Uterus (tissue), 2 donors: ENCODE measurements at regions not wholly inside any gene's neighbourhood (a gene's known extent, or its start where the extent isn't known, plus 50 kb on each side); places are given as distances from the start of the nearest gene placed in this dataset.

Source experiments
- POLR2A ChIP-seq, 2 donors: fragments of 450-650 bp; IDR thresholded peaks; one replicate each; pipeline ENCODE4 v1.6.1; 2016; ENCODE audit warnings: antibody characterized with exemption in 2 of 2, mild to moderate bottlenecking in 1 of 2, moderate library complexity in 1 of 2
- TF ChIP-seq, protein P1 (sequence below), 4 experiments: fragments of 200-600 bp in 2 of 4; fragments of 450-650 bp in 2 of 4; sonication (generic) in 2 of 4; IDR thresholded peaks; one replicate each; pipeline ENCODE4 v1.5.1; 2016 to 2019; ENCODE audit warnings: antibody characterized with exemption in 4 of 4, mild to moderate bottlenecking in 2 of 4, moderate library complexity in 1 of 4

DNA sequence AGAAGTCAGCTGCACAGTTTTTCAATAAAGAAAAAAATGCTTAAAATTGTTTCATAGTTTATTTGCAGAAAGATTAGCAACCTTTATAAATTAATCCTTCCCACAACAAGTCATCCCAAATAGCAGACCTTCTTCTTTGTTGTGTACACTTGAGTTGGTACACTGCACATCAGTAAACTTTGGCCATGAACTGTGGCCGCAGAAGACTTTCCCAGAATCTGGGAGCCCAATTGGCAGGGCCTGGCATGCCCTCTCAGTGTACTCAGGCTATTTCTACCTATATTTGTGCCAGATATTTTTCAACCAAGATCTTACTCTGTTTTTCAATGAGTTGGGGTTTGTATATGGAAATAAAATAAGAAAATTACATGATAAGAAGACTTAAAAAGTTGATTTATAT, 133.1 kb downstream of the DIPK2A start:
- TF ChIP-seq, protein P1, sequence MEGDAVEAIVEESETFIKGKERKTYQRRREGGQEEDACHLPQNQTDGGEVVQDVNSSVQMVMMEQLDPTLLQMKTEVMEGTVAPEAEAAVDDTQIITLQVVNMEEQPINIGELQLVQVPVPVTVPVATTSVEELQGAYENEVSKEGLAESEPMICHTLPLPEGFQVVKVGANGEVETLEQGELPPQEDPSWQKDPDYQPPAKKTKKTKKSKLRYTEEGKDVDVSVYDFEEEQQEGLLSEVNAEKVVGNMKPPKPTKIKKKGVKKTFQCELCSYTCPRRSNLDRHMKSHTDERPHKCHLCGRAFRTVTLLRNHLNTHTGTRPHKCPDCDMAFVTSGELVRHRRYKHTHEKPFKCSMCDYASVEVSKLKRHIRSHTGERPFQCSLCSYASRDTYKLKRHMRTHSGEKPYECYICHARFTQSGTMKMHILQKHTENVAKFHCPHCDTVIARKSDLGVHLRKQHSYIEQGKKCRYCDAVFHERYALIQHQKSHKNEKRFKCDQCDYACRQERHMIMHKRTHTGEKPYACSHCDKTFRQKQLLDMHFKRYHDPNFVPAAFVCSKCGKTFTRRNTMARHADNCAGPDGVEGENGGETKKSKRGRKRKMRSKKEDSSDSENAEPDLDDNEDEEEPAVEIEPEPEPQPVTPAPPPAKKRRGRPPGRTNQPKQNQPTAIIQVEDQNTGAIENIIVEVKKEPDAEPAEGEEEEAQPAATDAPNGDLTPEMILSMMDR (IDR thresholded peaks at IDR 0.05) = no peak
- TF ChIP-seq POLR2A (IDR thresholded peaks at IDR 0.05) = no peak
